Psoas muscle (tissue), 7 donors: ENCODE measurements at regions not wholly inside any gene's neighbourhood (a gene's known extent, or its start where the extent isn't known, plus 50 kb on each side); places are given as distances from the start of the nearest gene placed in this dataset.
A peak's percentile ranks its signal among the peaks of the same experiment; 100 is the strongest.

Experiments
- ATAC-seq, 4 donors: fragments of 200-7000 bp; cut with Tn5 transposase; one replicate each; pipeline ENCODE4 v1.9.1; 2020; ENCODE audit warnings: moderate library complexity in 3 of 4, mild to moderate bottlenecking in 2 of 4
- DNase-seq, 2 donors: peaks; one replicate each; pipeline ENCODE4 v3.0.0-alpha.2; 2020
- H3K27ac ChIP-seq: fragments of 200-600 bp; one replicate; pipeline ENCODE4 v1.8.0; 2022
- H3K27me3 ChIP-seq, 3 donors: fragments of 200-600 bp in 1 of 3; one replicate each; pipeline versions ENCODE4 v1.6.1 to v1.8.0; 2013 to 2022; ENCODE audit warnings: low read length in 2 of 3, mild to moderate bottlenecking in 2 of 3, moderate library complexity in 1 of 3; ENCODE audit not compliant: insufficient read depth in 3 of 3
- H3K36me3 ChIP-seq, 2 donors: fragments of 200-600 bp in 1 of 2; one replicate each; pipeline versions ENCODE4 v1.6.1 to v1.8.0; 2013 to 2022; ENCODE audit warnings: low read depth in 1 of 2, mild to moderate bottlenecking in 1 of 2, moderate library complexity in 1 of 2; ENCODE audit not compliant: insufficient read depth in 1 of 2
- H3K4me1 ChIP-seq: fragments of 200-600 bp; one replicate; pipeline ENCODE4 v1.8.0; 2022
- H3K4me3 ChIP-seq: fragments of 200-600 bp; one replicate; pipeline ENCODE4 v1.8.0; 2022; ENCODE audit warnings: mild to moderate bottlenecking
- H3K9me3 ChIP-seq: fragments of 200-600 bp; one replicate; pipeline ENCODE4 v1.8.0; 2022
- WGBS, 3 donors: extraction: QIAGEN DNeasy Blood & Tissue Kit; methylation state at CpG; one replicate each; pipeline versions ENCODE4 v1.1.6 to v1.1.7; 2013; 5-methylcytosine and 5-hydroxymethylcytosine counted together
- intact Hi-C, 2 donors: fragments of 100-400 bp; cut with DNase I; formaldehyde crosslinking; loops; one replicate each; pipeline versions ENCODE4 v1.11.0 to v1.14.2; 2022
- TF ChIP-seq, protein P1 (sequence below): fragments of 200-600 bp; IDR thresholded peaks from one replicate; pipeline ENCODE4 v1.8.0; 2022; ENCODE audit warnings: antibody characterized with exemption
- donor health status: healthy with polysubstance abuse.
- donor health status: DM: no; HTN: no; CAD: no; lungs with moderate emphysema.
- donor health status: Bipolar disorder and iron deficiency.
- donor health status: healthy.
- donor health status: DM: yes; HTN: yes; CAD: no.
- donor health status: DM: no; HTN: no; CAD: no.
- donor health status: DM: yes; HTN: yes; CAD: no.

DNA sequence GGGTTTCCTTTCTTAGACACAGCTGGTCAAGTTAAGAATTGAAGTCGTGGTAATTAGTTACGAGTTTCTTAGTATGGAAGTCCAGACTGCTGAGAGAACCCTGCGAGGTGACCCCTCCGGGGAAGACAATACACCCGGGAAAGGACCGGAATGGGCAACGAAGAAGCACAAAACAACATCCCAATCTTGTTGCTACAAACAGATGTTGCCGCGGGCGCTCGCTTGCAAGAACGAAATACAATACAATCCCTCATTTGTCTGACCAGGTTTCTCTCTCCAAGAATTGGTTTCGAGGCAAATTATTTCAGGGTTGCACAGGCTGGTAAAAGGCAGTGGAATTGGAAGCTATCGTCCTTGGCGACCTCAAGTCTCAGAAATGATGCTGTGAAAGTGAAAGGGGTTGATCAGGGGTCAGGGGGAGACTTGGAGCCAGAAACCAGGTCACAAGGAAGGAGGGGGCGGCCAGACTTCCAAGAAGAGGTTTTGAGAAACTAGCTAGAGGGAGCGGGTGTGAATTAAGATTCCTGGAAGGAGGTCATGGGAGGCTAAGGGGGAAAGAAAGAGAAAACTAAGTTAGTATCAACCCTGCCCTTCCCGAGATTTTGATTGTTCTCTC lies 401.9 kb downstream of the HRH4 start:
- Histone ChIP-seq H3K4me1 (no peaks in the 10 kb centered on the region), H3K27me3 (no peaks in the 10 kb centered on the region), H3K4me3 (no peak overlapping the region), H3K36me3 (no peaks in the 10 kb centered on the region), H3K27ac (no peak overlapping the region), H3K9me3 (no peaks in the 10 kb centered on the region)
- TF ChIP-seq, protein P1, sequence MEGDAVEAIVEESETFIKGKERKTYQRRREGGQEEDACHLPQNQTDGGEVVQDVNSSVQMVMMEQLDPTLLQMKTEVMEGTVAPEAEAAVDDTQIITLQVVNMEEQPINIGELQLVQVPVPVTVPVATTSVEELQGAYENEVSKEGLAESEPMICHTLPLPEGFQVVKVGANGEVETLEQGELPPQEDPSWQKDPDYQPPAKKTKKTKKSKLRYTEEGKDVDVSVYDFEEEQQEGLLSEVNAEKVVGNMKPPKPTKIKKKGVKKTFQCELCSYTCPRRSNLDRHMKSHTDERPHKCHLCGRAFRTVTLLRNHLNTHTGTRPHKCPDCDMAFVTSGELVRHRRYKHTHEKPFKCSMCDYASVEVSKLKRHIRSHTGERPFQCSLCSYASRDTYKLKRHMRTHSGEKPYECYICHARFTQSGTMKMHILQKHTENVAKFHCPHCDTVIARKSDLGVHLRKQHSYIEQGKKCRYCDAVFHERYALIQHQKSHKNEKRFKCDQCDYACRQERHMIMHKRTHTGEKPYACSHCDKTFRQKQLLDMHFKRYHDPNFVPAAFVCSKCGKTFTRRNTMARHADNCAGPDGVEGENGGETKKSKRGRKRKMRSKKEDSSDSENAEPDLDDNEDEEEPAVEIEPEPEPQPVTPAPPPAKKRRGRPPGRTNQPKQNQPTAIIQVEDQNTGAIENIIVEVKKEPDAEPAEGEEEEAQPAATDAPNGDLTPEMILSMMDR, result no peak
- ATAC-seq (no peak), DNase-seq (no peak)
- intact Hi-C loops, result no loop called here
- 21 to 31% (median 28%) methylated on average over 18 of the region's 18 CpGs for WGBS, 3 donors

DNA sequence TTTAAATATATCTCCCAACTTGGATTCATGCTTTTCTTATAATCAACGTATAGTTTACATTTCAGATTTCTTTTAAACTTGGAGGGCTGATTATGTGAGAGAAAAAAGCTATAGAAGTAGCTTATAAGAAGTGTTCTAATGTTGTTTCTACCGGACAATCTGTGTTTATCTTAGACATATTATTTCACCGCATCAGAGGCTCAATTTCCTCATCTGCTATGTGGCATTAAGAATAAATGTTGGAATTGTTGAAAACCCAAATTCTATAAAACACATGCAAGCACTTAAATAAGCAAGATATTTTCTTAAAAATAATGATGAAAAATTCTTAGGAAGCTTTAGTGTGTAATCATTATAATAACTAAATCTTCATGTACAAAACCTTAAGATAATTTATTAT lies 407.9 kb downstream of the HRH4 start:
- Histone ChIP-seq H3K4me1 (no peaks in the 10 kb centered on the region), H3K27ac (no peak overlapping the region), H3K36me3 (no peaks in the 10 kb centered on the region), H3K4me3 (no peak overlapping the region), H3K27me3 (no peaks in the 10 kb centered on the region), H3K9me3 (no peaks in the 10 kb centered on the region)
- intact Hi-C loops, result no loop called here
- WGBS, 3 donors, result 85 to 88% (median 86%) methylated on average over 3 of the region's 3 CpGs
- TF ChIP-seq, protein P1, result no peak
- DNase-seq (no peak), ATAC-seq (no peak)

DNA sequence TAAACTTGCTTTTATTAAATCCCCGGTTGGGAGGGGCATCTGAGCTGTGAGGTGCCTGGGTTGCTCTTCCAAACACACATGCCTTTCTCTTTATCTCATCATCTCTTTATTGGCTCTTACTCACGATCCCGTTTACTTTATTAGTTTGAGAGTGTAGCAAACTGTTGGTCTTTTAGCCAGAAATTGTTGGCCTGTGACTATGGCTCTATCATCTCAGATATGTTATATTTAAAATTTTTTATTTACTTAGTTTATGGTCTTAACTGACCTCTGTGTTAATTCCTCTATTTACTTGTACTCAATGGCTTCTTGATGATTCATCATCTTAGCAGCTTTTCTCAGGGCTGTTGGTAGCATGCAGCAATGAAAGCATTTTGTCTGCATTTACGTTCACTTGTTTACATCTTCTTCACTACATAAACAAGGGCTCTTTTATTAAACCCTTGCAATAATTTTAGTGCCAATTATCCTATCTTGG lies 408.4 kb downstream of the HRH4 start:
- WGBS, 3 donors, result 19 to 54% (median 31%) methylated on average over 4 of the region's 4 CpGs
- H3K27me3 ChIP-seq, result no peaks in the 10 kb centered on the region
- H3K9me3 ChIP-seq, result no peaks in the 10 kb centered on the region
- TF ChIP-seq, protein P1, result no peak
- H3K4me1 ChIP-seq, result no peaks in the 10 kb centered on the region
- H3K27ac ChIP-seq, result no peak overlapping the region
- H3K36me3 ChIP-seq, result no peaks in the 10 kb centered on the region
- no peak overlapping the region for H3K4me3 ChIP-seq
- ATAC-seq (peak in 1 of 4 donors; percentile 36), DNase-seq (no peak)
- intact Hi-C loops, result no loop called here

DNA sequence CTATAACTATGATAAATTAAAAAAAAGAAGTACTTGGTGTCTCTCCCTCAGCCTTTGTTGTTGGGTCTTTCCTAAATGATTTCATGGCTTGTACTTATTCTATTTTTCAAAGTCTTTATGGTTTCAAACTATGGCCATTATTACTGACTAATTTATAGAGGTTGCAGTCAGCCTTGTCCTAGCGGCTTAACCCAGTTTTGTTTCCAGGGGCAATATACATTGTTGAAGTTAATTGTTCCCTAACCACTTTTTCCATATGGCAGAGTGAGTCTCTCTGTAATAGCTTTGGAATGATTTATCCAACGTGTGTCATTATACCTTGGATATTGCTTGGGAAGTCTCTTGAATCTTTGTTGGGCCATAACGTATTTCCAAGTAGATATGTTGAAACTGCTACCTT lies 408.8 kb downstream of the HRH4 start:
- H3K36me3 ChIP-seq, result no peaks in the 10 kb centered on the region
- no peaks in the 10 kb centered on the region for H3K9me3 ChIP-seq
- H3K27me3 ChIP-seq, result no peaks in the 10 kb centered on the region
- TF ChIP-seq, protein P1, result no peak
- ATAC-seq (no peak), DNase-seq (no peak)
- intact Hi-C loops, result no loop called here
- no peak overlapping the region for H3K4me3 ChIP-seq
- WGBS, 3 donors, result 62 to 79% (median 77%) methylated on average over 3 of the region's 3 CpGs
- no peaks in the 10 kb centered on the region for H3K4me1 ChIP-seq
- H3K27ac ChIP-seq, result no peak overlapping the region

DNA sequence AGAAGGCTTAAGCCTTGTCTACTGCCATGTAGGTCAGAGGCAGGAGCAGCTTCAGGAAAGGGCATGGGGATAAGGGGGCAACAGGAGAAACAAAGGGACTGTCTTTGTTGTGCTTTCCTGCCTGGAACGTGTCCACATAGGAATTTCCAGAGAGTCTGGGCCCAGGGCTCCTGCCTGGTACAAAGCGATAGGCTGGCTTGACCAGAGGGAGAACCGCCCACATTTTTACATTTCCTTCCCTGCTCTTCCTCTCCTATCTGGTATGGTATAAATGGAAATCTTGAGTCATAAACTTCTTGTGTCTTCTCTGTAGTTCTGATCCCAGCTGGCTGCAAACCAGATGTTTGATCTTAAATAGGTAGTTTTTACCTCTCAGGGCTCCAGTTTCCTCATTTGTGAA lies 414.8 kb downstream of the HRH4 start:
- TF ChIP-seq, protein P1, result no peak
- Histone ChIP-seq H3K9me3 (no peaks in the 10 kb centered on the region), H3K27me3 (no peaks in the 10 kb centered on the region), H3K4me3 (no peak overlapping the region), H3K4me1 (no peaks in the 10 kb centered on the region), H3K36me3 (no peaks in the 10 kb centered on the region), H3K27ac (no peak overlapping the region)
- intact Hi-C loops, result loop anchor here (5.0 to 10.0 kb wide), 6 partner anchors 187 to 1022 kb away; partner anchors contain the start of gene ZNF521 (in 2 of the 2)
- WGBS, 3 donors, result 78 to 82% (median 80%) methylated on average over 3 of the region's 3 CpGs
- ATAC-seq (no peak), DNase-seq (no peak)
